NCI-H1105 treated with DMSO at 0.1 percent for 48 hours (cell line): ENCODE measurements at regions not wholly inside any gene's neighbourhood (a gene's known extent, or its start where the extent isn't known, plus 50 kb on each side); places are given as distances from the start of the nearest gene placed in this dataset.

ENCODE experiments used
- DNase-seq: peaks from one replicate; lab custom pipeline; 2025; lab: John Stamatoyannopoulos, UW

DNA sequence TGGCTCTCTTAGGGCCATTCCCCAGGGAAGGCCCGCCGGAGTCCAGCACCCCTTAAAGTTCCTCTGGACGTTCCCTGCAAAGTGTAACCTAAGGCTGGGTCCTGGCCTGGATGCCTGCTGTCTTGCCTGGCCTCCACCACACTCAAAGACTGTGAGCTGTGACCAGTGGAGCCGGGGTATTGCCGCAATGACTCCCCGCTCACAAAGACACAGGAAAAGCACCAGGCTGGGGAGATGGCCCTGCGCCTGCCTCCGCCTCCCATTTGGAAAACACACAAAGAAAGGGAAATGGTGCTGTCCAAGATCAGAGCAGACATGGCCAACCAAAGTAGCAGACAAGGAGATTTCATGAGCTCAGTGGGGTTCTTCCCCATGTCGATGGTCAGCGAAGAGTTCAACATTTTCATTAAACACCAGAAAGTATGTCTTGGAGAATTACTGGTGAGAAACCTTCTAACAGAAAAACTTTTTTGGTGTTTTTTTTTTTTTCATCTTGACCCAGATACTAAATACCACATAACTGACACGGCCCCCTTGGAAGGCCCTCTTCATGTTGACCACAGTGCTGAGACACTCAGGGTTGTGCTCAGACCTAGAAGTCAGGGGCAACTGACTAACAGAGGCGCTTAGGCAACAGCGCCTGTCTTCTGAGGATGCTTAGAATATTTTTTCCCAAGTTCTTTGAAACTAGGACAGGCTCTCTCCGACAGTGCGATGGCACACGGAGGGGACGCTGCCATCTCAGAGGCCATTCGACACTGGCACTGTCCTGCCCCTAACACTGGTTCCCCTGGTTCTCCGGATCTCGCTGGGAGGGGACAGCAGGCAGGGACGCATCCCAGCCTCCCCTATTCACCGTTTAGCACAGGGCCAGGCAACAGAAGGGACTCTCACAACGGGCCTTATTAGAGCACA, 226.4 kb upstream of the ID2 start:
- DNase-seq: no peak

DNA sequence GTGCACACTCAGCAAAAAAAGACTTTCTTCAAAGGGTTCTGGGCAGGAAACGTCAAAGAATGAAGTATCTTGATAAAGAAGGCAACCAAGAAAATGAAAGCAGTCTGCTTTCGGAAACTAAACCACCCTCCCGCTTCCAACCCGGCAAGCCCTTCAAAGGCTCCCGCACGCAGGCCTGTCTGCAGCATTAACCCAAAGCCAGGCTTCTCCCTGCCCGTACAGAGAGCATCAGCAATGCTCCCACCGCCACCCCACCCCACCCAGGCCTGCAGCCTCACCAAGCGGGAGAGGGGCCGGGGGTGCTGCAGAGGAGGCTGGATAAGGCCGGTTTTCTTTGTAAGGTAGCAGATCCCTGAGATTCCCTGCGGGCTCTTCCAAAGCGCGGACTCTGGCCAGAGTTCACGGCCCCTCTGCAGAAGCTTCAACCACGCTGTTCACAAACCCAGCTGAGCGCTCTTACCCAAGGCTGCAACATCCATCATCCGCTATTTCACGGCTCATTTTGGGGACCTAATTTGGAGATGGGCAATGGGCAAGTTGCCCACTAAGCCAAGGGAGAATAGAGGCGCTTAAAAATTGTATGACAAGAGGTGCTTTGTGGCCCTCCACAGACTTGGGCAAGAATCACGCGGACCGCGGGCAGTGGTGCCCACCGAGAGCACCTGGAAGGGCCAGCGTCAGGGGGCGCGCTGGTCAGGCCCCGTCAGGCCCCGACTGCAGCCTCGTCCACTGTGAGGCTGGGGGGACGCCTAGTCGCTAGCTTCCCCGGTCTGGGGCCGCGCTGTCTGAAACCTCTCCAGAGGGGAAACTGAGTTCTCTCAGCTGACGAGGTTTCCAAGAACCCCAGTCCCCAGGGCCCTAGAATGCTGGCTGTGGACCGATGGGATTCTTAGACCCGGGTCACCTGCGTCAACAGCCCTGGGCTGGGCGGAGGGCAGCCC, 225.4 kb upstream of the ID2 start:
- DNase-seq: no peak

DNA sequence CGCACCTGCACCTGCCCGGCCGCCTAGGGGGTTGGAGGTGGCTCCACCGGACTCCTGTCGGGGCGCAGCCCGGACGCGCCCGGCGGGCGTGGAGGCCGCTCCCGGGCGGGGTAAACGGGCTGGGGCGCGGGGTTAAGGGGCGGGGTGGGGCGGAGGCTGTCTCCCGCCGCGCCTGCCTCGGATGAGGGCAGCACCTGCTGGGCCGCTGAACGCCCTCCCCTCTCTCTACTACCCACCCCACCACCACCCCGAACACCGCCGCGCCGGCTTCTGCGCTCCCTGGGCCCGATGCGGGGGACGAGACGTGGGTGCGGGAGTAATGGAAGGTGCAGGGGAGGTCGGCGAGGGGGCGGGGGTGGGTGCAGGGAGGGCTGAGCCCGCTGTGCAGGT, 224.8 kb upstream of the ID2 start:
- DNase-seq: no peak

DNA sequence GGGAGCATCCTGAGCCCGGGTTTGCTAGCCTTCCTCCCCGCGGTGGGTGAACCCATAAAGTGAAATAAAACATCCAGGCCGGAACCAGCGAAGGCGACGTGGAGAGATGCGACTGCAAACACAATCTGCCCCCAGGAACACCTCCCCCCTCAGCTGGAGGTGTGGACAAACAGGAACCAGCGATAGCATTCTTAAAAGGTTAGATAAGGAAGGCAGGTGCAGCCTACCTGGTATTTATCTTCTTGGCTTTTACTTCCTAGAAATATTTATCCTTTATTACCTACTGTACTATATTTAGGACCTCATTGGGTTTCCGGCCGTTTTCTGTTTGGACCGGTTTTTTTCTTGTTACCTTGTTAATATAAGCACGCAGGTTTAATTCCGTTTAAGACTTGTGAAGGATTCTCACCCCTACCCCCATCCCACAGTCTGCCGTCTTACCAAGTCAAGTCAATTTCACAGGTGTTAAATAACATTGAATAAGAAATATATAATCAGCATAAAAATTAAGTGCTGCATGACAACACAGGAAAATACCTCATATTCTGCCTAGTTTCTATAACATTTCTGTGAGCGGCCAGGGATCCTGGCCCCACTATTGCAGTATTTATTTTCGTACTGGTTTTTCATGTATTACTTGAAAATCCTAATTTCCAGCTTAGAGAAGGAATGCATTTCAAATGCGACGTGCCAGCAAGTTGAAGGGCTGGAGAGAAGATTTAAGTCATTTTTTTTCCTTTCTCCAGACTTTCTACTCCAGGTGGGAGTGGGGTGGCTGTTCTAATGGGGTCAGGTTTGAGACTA, 224.0 kb upstream of the ID2 start:
- DNase-seq: no peak

DNA sequence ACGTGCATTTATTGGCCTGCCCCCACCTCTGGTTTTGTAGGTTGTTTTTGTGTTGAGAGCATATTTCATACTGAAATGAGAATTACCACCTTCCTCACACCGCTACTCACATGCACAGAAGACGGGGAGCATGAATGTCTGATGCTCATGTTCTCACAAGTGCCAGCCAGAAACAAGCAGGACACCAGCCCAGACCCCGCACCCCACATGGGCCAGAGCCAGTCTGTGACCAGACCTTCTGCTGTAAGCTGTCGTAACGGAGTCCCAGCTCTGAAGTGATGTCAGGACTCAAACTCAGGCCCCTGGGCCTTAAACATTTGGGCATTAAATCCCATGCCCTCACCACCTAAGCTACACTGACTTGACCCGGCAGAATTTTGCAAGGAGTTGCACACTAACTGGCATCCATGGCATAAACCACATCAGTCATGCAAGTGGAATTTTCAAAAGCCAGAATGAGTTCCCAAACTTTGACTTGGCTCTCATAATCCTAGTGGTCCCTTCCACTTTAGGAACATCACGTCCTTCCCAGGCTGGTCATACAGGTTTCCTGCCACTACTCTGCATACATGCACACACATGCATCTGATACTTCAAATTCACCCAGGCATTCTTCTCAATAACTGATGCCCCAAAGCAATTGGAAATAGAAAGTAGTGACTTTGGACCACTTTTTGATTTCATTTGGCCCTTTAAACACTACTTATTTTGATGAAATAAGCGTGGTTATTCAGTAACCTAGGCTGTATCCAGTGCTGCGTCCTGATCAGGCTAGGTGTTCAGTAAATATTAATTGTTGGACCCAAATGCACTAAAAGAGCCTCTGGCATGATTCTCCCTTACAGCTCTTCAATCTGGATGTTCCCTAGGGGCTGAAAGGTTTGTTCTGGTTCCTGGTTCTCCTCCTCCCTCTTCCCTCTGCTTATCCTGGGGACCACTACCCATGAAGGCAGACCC, 223.1 kb upstream of the ID2 start:
- DNase-seq: no peak

DNA sequence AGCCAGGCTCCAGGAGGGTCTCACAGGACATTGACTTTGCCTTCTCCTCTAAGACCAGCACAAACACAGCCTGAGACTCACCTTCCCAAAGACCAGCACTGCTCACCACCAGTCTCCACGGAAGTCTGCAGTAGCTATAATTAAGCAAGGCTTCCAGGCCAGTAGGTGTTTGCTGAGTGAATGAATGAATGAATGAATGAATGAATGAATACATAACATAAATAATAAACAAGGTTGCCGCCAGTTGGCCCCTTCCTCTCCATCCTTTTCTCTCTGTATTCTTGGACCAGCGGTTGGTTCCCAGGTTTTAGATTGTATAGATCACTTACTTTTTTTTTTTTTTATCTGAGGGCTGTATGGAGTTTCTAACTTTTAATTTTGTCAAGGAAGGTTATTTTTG, 222.4 kb upstream of the ID2 start:
- DNase-seq: no peak

DNA sequence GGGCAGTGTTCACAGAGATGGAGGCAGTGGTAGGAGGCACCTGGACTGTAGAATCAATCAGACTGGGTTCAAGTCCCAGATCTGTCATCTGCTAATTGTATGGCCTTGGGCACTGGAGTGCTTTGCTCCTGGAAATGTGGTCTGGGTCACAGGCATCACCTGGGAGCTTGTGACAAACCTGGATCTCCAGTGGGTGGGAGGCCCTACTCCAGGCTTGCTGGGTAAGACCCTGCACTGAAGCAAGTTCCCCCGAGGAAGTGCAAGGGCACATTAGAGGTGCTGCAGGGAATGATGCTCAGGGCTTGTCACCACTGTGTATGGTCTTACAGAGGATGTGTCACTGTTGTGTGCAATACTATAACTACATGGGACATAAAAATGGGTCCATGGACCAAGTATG, 220.5 kb upstream of the ID2 start:
- DNase-seq: no peak

DNA sequence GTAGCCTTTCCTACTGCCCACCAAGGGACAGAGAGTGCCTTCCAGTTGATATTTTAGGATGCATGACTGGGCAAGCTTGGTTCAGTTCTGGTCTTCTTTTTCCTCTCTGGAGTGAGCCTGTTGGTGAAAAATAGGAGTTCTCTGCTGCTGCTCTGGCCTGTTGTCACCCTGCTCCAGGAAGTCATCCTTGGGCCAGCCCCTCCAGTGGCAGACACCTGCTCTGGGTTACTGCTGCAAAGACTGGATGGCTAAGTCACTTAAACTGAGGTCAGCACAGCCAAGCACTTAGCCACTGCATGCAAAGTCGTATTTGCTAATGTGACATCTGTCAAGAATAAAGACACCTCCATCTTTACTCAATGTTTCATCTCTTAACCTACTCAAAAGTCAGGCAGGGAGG, 219.6 kb upstream of the ID2 start:
- DNase-seq: no peak

DNA sequence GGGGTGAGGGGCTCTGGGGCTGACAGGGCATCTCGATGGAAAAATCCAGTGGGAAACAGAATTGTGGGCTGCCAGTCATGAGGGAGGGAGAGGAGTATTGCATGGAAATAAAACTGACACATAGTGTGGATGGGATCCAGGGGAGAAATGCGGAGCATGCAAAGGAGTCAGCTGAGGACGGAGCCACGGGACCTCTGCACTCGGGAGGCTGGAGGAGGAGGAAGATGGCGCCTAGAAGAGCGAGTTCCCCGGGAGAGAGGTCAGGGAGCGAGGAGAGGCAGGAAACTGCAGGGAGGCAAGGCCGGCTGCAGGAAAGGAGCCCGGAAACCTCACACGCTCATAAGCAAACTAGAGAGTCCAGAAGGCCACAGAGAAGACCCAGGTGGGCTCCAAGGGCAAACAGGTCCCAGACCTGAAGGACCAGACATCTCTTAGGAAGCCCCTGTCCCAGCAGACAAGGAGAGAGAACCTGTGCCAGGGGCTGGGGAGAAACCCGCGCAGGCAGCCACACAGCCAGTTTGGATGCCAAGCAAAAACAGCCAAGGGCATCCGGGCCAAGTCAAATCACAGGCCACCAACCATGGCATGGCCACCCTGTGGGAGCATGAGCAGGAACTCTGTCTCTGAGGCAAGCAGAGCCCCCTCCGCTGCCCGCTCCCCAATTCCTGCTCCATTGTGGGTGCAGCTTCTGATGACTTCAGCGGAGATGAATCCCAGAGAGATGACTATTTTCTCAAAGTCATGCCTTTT, 218.8 kb upstream of the ID2 start:
- DNase-seq: no peak

DNA sequence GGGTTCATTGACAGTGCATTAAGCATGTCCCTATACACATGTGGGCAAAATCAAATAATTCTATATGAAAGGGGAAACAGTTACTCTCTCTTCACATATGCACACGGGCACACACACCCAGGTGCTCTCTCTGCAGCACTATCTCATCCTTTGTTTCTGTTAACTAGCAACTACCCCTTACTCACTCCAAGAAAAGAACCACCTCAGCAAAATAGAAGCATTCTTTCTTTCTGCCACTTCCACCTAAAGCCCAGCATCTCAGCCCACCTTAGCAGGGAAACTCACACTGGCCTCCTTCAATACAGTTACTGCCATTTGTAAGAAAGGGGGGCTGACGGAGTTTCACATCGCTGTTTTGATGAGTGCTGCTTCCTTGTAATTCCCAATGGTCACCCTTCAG, 216.3 kb upstream of the ID2 start:
- no peak for DNase-seq

DNA sequence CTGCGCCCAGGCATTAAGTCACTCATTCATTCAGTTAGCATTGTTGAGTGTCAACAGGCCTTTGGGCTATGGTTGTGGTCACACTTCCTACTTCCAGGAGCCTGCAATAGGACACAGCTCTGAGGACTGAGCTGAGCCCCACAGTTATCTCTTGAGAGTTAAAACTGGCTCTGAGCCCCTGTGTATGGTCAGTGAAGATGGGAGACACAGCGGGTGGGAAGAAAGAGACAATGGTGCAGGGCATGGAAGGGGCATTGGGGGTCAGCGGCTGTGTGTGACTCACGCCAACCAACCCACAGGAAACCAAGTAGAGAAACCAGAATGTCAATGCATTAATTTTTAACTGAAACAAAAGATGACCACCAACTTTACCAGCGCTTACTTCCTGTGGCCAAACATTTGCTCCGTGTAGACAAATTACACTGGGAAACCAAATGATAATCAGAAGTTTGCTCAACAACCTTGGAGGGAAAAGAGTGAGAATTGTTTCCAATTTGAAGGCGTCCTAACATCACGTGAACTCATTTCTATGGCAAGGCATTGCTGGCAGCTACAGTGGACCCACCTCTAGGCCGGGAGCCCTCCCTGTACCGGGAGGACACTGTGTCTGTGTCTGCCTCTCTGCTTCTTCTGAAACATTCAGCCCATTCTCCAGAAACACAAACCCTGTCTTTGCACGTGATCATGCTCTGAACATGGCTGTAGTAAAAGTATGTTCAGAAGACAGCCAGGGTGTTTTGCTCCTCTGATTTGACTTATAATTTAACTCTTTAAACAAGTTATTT, 212.0 kb upstream of the ID2 start:
- DNase-seq: no peak

DNA sequence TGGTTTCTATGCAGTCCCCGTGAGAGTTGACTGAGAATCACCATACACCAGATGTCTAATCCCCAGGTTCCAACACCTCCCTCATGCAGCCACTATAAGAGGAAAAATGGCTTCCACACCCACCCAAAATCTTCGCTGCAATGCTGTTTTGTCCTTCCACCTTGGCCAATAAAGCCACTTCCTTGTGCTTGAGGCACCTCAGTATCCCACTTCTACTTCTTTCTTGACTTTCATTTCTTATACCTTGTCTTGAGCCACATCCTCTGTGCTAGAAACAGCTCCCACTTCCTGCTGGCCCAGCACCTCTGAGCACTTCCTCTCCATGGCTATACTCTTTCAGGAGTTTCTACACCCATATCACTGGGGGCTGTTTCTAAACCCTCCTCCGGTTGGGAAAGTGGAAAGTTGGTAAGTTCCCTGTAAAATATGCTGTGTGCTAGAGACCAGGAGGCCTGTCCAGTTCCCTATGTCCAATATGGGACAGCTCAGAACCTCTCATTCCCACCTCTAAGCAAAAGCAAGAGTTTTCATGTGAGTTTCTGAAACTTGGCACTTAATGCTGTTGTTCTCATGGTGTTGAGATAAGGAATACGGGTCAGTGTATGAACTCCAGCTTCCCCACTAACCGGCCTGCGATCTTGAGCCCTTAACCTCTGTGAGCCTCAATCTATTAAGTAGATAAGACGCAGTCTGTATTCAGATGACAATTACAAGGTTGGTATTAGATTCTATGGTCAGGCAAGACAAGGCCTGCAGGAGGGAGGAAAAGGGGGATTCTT, 209.1 kb upstream of the ID2 start:
- no peak for DNase-seq

DNA sequence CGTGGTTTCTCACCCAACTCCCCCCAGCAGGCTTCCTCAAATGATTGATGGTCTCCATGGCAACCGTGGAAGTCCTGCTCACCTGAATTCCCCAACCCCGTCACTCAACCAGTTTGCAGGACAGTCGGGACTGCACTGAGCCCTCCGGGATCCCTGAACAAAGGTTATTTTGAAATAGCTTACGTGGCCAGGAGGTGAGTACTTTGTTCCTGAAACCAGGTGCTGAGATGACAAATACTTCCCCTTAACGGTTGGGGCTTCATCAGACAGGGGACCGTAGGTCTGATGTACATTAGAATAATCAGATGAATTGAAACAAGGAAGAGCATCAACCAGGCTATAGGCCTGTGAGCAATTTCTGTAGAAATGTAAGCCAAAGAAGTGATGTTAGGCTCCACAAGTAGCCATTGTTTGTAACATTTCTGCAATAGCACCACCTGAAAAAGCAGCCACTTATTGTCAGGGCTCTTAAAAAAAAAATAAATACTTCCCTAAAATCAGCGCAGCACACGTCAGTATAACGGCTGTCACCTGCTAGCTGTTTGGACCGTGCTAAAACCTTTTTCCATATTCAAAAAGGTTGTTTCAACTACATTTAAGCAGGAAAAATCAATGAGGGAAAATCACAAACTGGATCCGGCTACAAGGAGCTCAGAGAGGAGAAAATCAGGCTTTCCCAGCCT, 206.4 kb upstream of the ID2 start:
- peak; percentile 64 for DNase-seq

DNA sequence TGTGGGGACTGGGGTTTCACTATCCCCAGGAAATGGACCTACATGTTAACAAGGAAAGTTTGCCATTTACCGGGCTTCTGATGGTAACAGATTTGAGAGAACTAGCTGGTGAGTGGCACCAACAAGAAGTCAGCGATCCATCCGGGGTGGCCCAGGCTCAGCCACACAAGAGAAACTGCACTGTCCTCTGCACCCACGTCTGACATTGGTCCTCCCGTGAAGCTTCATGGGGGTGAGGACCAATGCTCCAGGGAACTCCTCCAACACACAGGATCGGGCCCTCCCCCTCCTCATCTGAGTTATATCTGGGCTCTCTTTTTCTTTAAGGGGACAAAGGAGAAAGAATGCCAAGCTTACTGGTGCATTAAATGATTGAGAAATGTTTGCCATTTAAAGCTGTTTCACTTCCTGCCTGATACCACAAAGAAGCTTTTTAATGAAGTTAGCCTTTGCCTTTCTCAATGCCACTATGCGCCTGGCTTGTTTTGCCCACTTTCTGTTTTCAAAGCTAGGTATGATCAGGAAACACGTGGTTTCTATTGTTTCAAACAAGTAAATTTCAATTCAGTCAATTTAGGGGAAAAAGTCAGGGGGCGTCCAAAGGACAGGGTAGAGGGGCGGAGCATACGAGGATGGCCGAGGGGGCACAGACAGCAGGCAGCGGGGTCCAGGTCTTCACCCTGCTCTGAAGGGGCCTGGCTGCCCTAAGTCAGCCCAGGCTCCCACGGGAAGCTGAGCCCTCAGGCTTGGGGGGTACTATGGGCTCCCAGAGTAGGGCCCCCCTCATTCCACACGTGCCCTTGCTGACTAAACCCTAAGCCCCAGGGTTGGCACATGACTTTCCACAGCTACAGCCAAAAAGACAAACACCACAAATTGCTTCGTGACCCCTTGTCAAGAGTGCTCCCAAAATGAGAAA, 204.0 kb upstream of the ID2 start:
- no peak for DNase-seq

DNA sequence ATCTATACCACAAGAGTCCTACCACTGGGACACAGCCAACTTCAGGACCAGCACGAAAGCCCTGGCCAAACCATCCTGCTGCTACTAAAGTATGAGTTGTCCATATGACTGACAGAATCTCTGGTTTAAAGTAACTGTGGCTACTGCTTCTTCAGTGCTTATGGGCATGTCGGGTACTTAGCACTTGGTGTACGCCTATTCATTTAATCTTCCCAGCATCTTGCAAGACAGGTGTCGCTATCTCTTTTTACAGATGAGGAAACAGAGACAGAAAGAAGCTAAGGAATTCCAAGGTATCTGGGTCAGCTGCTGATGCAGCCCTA, 203.4 kb upstream of the ID2 start:
- DNase-seq: no peak

DNA sequence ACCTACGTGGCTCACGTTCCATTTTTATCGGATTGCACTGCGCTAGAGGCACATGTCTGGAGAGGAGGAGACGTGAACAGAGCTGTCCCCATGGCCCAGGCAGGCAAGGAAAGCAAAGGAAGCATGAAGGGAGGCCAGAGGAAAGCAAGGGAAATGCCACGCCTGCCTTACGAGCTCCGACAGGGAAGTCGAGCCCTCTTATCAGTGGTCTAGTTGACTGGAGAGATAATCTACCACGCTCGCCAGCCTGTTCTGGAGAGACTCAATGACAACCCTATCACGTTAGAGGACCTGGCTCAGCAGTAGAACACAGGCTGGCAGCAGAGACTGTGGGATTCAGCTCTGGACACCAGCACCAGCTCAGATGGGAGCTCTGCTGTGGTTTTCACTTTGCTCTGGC, 202.6 kb upstream of the ID2 start:
- DNase-seq: no peak

DNA sequence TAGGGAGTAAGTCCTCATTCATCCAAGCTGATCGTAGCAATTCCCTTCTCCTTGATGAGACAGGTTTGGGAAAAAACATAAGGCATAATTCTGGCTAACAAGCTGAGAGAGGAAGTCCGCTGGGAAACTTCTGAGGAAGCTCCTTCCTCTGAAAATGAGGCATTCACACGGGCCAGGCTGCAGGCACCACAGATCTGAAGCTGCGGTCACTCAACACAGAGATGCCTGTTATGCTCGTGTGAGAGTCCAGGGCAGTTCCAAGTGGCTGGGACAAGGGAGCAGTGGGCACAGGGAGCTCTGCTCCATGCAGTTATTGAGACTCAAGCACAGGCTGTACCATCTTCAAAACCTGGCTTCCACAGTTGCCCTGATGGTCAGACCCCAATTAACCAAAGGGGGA, 200.9 kb upstream of the ID2 start:
- no peak for DNase-seq
